Activated naive CD4-positive, alpha-beta T cell treated with anti-CD3 and anti-CD28 coated beads, Interleukin-2, amount 50 U/mL, for 72 hours (primary cell): ENCODE measurements at regions not wholly inside any gene's neighbourhood (a gene's known extent, or its start where the extent isn't known, plus 50 kb on each side); places are given as distances from the start of the nearest gene placed in this dataset.
A peak's percentile ranks its signal among the peaks of the same experiment; 100 is the strongest.

Experiments
- ATAC-seq, 2 donors: fragments of 150-1000 bp; cut with Tn5 transposase; 2 replicates each; pipeline ENCODE4 v1.10.0; 2021; ENCODE audit warnings: mild to moderate bottlenecking in 2 of 2, moderate library complexity in 2 of 2
- DNase-seq, 2 donors: peaks; one replicate each; pipeline ENCODE4 v3.0.0; 2021 to 2022; ENCODE audit warnings: low spot score in 2 of 2
- H3K27ac Mint-ChIP-seq, 2 donors: one replicate each; pipeline ENCODE4 v1.8.0; 2022; ENCODE audit warnings: mild to moderate bottlenecking in 2 of 2, mixed read lengths in 2 of 2
- H3K36me3 Mint-ChIP-seq, 2 donors: one replicate each; pipeline ENCODE4 v1.8.0; 2022; ENCODE audit warnings: mixed read lengths in 2 of 2
- H3K9me3 Mint-ChIP-seq, 2 donors: one replicate each; pipeline ENCODE4 v1.8.0; 2022; ENCODE audit warnings: mixed read lengths in 2 of 2

DNA sequence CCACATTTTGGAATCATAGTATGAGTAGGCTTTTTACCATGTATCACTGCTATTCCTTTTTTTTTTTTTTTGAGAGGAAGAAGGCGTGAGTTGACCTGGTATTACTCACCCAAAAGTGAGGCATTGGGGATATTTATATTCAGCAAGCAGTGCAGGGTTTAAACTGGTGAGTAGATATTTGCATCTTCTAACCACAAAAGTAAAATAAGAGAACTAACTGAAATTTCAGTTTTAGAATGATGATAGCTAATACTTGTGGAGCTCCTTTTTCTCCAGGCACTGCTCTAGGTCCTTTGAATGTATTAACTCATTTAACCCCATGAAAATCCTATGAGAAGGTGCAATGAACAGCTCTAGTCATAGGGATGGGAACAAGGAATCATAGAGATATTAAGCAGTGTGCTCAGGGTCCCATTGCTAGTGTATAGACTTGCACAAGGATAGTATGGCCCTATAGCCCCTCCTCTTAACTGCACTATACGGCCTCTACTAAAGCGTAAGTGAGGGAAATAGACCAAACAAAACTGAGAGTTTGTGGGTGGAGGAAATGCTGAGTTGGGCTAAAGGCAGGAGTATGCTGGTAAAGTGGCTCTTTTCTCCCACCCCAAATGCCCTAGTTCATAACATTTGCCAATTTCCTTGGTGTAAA is 104.3 kb upstream of the MAX start:
- Mint-ChIP-seq H3K9me3 (peaks cover 0 to 13% of the 10 kb centered on the region in 2 donors), H3K36me3 (peaks cover 14 to 16% of the 10 kb centered on the region in 2 donors), H3K27ac (peak overlapping the region; percentile 47 to 70)
- peak; percentile 88 to 90 for ATAC-seq
- peak in 1 of 2 donors; percentile 34 for DNase-seq

DNA sequence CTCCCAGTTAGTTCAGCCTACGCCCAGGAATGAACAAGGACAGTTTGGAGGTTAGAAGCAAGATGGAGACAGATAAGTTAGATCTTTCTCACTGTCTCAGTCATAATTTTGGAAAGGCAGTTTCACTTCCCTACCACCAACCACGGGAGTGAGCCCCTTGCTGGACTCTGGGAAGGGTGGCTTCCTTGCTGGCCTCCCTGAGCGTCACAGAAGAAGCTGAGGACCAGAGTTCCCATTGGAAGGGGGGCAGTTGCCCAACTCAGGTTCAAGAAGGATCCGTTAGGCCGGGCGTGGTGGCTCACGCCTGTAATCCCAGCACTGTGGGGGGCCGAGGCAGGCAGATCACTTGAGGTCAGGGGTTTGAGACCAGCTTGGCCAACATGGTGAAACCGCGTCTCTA is 106.2 kb upstream of the MAX start:
- peaks cover 0 to 5% of the 10 kb centered on the region in 2 donors for H3K9me3 Mint-ChIP-seq
- DNase-seq (no peak), ATAC-seq (no peak)
- peak overlapping the region in 1 of 2 donors; percentile 68 for H3K27ac Mint-ChIP-seq
- H3K36me3 Mint-ChIP-seq, result peaks cover 4 to 6% of the 10 kb centered on the region in 2 donors

- no peak for DNase-seq
- ATAC-seq, result peak in 1 of 2 donors; percentile 37
- H3K36me3 Mint-ChIP-seq, result no peaks in the 10 kb centered on the region
- H3K27ac Mint-ChIP-seq, result peak overlapping the region in 1 of 2 donors; percentile 75
- no peaks in the 10 kb centered on the region for H3K9me3 Mint-ChIP-seq
These were observed 108.0 kb upstream of the MAX start for GRCh38 chr14:65210118-65210821.

DNA sequence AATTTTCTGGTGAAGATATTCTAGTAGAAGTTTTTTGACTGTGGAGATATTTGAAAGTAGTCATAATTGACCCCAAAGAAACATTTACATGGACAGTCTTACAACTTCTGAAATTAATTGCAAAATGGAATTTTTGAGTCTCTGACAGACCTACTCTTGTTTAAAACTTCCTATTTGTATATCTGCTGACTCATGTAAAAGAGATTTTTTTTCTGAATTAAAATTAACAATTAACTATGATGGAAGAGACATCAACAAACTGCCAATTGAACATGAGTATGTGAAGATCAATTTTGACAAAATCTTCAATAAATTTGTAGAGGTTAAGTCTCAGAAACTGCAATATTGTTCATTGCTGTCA is 108.5 kb upstream of the MAX start:
- no peaks in the 10 kb centered on the region for H3K9me3 Mint-ChIP-seq
- DNase-seq (no peak), ATAC-seq (no peak)
- peak overlapping the region in 1 of 2 donors; percentile 75 for H3K27ac Mint-ChIP-seq
- no peaks in the 10 kb centered on the region for H3K36me3 Mint-ChIP-seq

DNA sequence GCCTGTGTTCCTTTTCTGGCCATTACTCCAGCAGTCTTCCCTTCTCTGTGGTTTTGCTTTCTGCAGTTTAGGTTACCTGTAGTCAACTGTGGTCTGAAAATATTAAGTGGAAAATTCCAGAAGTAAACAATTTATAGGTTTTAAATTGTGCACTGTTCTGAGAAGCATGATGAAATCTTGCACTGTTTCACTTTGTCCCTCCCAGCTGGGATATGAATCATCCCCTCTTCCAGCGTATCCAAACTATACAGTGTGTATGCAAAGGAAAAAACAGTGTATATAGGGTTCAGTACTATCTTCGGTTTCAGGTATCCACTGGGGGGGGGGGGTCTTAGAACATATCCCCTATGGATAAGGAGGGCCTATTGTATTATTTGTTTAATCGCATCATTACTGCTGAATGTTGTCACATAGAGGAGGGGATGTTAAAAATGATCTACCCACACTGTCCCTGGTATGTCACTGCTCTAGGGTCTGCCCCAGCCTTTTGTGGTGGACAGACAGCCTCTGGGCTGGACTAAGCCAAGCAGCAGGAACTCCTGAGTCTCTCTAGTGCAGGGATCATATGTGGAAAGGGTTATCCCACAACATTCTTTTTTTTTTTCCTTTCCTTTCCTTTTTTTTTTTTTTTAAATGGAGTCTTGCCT is 109.1 kb upstream of the MAX start:
- Mint-ChIP-seq H3K9me3 (no peaks in the 10 kb centered on the region), H3K36me3 (no peaks in the 10 kb centered on the region), H3K27ac (peak overlapping the region in 1 of 2 donors; percentile 81)
- DNase-seq (no peak), ATAC-seq (peak; percentile 14 to 23)

GRCh38 chr14:65213316-65213715 is 111.0 kb upstream of the MAX start:
- Mint-ChIP-seq H3K9me3 (no peaks in the 10 kb centered on the region), H3K27ac (no peak overlapping the region), H3K36me3 (no peaks in the 10 kb centered on the region)
- ATAC-seq (no peak), DNase-seq (no peak)

GRCh38 chr14:65214741-65215140 is 112.4 kb upstream of the MAX start:
- DNase-seq (no peak), ATAC-seq (no peak)
- Mint-ChIP-seq H3K9me3 (no peaks in the 10 kb centered on the region), H3K27ac (no peak overlapping the region), H3K36me3 (no peaks in the 10 kb centered on the region)

DNA sequence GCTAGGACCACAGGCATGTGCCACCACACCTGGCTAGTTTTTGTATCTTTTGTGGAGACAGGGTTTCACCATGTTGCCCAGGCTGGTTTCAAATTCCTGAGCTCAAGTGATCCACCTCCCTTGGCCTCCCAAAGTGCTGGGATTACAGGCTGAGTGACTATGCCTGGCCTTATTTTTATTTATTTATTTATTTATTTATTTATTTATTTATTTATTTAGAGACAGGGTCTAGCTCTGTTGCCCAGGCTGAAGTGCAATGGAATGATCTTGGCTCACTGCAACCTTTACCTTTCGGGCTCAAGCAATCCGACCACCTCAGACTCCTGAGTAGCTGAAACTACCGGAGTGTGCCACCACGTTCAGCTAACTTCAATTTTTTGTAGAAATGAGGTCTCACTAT is 117.0 kb upstream of the MAX start:
- Mint-ChIP-seq H3K9me3 (no peaks in the 10 kb centered on the region), H3K36me3 (no peaks in the 10 kb centered on the region), H3K27ac (no peak overlapping the region)
- ATAC-seq, result no peak
- no peak for DNase-seq

DNA sequence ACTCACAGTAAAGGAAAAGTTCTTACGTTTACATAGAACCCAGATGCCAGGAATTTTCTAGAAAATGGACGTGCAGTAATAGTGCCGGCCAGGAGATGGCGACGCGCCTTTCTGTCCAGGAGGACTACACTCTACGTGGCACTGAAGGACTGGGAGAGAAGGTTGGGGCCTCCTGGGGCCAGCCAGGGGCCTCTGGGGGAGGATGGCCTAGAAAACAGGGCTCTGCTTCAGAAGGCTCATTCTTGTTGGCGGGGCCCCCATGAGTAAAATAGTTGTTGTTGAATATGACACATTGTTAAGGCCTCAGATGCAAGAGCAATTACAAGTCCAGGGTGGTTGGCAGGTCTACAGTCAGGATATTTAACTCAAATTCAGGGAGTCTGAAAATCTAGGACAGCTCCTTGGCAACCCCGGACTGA is 120.1 kb upstream of the MAX start:
- no peaks in the 10 kb centered on the region for H3K36me3 Mint-ChIP-seq

DNA sequence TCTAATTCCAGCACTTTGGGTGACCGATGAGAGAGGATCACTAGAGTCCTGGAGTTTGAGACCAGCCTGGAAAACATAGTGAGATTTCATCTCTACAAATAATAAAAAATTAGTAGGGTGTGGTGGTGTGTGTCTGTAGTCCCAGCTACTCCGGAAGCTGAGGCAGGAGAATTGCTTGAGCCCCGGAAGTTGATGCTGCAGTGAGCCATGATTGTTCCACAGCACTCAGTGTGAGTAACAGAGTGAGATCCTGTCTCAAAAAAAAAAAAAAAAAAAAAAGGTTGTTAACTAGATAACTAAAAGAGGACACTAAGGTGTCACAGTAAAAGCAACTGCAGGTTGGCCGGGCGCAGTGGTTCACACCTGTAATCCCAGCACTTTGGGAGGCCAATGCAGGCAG is 121.3 kb upstream of the MAX start:
- Mint-ChIP-seq H3K27ac (no peak overlapping the region), H3K36me3 (peaks cover 0 to 2% of the 10 kb centered on the region in 2 donors), H3K9me3 (no peaks in the 10 kb centered on the region)
- ATAC-seq (no peak), DNase-seq (no peak)

More for the DNA sequence above, 120.1 kb upstream of the MAX start:
- Mint-ChIP-seq H3K27ac (no peak overlapping the region), H3K9me3 (no peaks in the 10 kb centered on the region)
- peak in 1 of 2 donors; percentile 56 for DNase-seq
- ATAC-seq, result peak; percentile 84 to 86

DNA sequence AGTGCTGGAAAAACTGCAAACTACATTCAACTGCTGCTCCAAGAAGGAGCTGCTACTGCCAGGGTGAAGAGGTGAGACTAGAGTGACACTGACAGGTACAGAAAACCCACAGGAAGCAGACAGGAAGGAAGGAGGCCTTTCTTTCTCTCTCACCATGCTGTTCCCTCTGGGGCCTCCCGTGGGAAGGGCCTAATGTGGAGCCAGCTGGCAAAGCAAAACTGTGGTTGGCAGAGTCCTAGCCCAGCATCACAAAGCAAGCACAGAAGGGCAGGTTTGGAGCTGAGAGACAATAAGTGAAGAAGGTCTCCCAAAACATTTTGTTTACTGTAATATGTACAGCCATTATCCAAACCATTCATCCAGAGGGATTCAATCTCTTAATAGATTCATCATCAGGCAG is 122.5 kb upstream of the MAX start:
- no peaks in the 10 kb centered on the region for H3K9me3 Mint-ChIP-seq
- peaks cover 0 to 6% of the 10 kb centered on the region in 2 donors for H3K36me3 Mint-ChIP-seq
- DNase-seq (no peak), ATAC-seq (no peak)
- H3K27ac Mint-ChIP-seq, result no peak overlapping the region

GRCh38 chr14:65225299-65226159 is 123.2 kb upstream of the MAX start:
- Mint-ChIP-seq H3K9me3 (no peaks in the 10 kb centered on the region), H3K27ac (no peak overlapping the region), H3K36me3 (peaks cover 0 to 6% of the 10 kb centered on the region in 2 donors)
- DNase-seq, result peak in 1 of 2 donors; percentile 33
- ATAC-seq, result no peak

DNA sequence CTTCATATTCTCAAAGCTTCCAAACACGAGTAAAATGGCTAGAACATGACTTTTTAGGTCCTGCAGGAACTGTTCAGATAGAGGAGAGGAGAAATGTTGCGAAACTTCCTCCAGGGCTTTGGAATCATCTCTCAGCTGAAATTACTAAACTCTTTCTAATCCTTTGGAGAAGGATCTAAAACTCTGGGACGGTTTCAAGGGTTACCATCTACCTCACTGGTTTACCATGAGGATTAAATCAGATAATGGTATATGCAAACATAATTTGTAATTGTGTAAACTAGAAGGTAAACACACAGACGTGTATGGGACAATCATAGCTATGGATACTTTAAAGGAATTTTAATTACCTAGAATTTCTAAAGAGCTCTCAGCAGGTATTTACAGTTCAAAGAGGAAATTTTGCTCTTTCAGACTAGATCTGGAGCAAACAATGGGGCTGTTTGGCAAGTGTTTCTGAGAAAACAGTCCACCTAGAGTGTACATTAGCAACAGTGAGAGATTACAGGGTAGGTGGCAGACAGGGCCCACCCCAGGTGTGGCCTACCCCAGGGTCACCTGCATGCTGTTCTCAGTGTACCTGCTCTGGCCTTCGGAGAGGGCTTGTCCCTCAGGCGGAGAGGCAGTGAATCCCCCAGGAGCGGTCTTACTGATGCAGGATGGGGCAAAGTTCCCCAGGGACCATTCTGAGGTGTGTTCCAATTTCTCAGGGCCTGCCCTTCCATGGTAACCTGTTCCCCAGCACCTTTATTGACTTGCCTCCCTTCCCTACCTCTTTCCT is 124.7 kb upstream of the MAX start:
- Mint-ChIP-seq H3K27ac (peak overlapping the region in 1 of 2 donors; percentile 8), H3K36me3 (peaks cover 0 to 6% of the 10 kb centered on the region in 2 donors), H3K9me3 (no peaks in the 10 kb centered on the region)
- ATAC-seq (no peak), DNase-seq (no peak)

DNA sequence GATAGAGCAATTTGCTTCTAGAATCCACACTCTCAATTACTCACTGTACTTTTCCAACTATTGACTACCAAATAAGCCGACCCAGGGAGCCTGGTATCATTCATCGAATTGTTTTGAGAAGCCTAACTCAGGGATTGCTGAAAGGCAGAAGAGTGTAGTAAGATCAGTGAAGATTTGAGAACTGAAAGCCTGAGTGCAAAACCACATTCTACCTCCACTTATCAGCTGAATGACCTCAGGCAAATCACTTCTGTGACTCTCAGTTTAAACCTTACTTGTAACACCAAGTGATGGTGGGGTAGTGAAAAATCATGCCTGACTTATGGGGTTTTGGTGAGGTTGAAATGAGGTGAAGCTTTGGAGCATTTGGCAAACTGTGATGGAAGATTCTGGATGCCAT is 126.1 kb upstream of the MAX start:
- Mint-ChIP-seq H3K36me3 (peaks cover 0 to 6% of the 10 kb centered on the region in 2 donors), H3K9me3 (no peaks in the 10 kb centered on the region), H3K27ac (peak overlapping the region in 1 of 2 donors; percentile 89)
- ATAC-seq (peak; percentile 63 to 70), DNase-seq (no peak)

- peak overlapping the region; percentile 89 to 97 for H3K27ac Mint-ChIP-seq
- no peaks in the 10 kb centered on the region for H3K9me3 Mint-ChIP-seq
- no peak for ATAC-seq
- no peak for DNase-seq
- peaks cover 0 to 6% of the 10 kb centered on the region in 2 donors for H3K36me3 Mint-ChIP-seq
These were observed 126.8 kb upstream of the MAX start for GRCh38 chr14:65228956-65229747.
